ENCODE measurements at regions not wholly inside any gene's neighbourhood (a gene's known extent, or its start where the extent isn't known, plus 50 kb on each side); places are given as distances from the start of the nearest gene placed in this dataset.

DNA sequence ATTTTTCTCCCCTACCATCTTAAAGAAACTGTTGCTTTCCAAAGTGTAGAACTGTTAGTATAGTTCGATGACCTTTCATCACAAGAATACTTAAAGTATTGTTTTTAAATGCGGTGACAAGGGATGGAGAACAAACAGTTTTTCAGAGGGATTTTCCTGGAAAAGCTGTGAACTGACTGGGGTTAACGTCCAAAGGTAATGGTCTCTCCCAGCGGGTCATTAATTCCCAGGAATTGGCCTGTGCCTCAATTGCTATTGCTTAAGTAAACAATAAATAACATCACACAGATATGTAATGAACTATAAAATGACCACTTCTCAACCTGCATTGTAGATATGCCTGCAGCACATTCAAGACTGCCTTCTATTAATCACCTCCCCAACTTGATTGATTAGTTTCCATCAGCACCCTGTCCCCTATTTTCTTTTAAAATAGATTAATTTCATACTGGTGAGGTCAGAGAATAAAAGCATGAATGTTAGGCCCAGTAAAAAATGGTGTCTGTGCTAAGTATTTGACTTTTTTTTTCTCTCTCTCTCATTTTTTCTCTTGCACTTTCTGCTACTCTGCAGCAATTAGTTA, 268.2 kb downstream of the SAMD5 start:
- Histone ChIP-seq H3K9me2 (ENCODE audit: insufficient read depth) (no peaks in the 10 kb centered on the region), H3K4me3 (replicated peaks in 1 of 2; ENCODE audit: low read depth in 1 of 2, low read length in 2 of 2) (no peak overlapping the region), H3K4me2 (ENCODE audit: low read length) (no peak overlapping the region), H3K79me2 (ENCODE audit: insufficient read depth, low read length) (no peaks in the 10 kb centered on the region), H3K36me3 (ENCODE audit: control insufficient read depth in 1 of 2, insufficient read depth in 2 of 2, low read length in 2 of 2) (no peaks in the 10 kb centered on the region), H3K4me1 (ENCODE audit: control insufficient read depth in 1 of 2, insufficient read depth in 2 of 2, low read length in 2 of 2) (no peaks in the 10 kb centered on the region), H4K20me1 (ENCODE audit: insufficient read depth) (no peaks in the 10 kb centered on the region), H3K27ac (ENCODE audit: low read depth, low read length) (no peak overlapping the region), H2AFZ (ENCODE audit: low read depth, low read length, poor library complexity, severe bottlenecking) (no peak overlapping the region), H3K9ac (ENCODE audit: low read length) (no peak overlapping the region), H3K9me3 (ENCODE audit: control insufficient read depth in 1 of 2, insufficient read depth in 1 of 2, low read depth in 1 of 2, low read length in 2 of 2) (no peaks in the 10 kb centered on the region), H3K27me3 (ENCODE audit: insufficient read depth, low read length) (no peaks in the 10 kb centered on the region)
- POLR2A ChIA-PET = no interaction called here
- RAD21 ChIA-PET (ENCODE audit: low non-redundant PET in 1 of 2, low total read pairs in 2 of 2, uncharacterized antibody in 2 of 2, unreplicated experiment in 2 of 2) = no interaction called here
- intact Hi-C loops (cut with micrococcal nuclease) = no loop called here
- no TSS peak for BruUV-seq (replicated peaks)
- ATAC-seq (no peak), DNase-seq (ENCODE audit: low read depth, low spot score) (no peak)
- no peak for TF ChIP-seq POLR2AphosphoS5 (IDR thresholded peaks at IDR 0.05; ENCODE audit: low read depth, low read length)
- CTCF ChIA-PET = interaction anchor here (0.9 kb wide), 1 partner anchor 270 kb away, joined by 3 read pairs; no protein-coding TSS in a partner anchor

DNA sequence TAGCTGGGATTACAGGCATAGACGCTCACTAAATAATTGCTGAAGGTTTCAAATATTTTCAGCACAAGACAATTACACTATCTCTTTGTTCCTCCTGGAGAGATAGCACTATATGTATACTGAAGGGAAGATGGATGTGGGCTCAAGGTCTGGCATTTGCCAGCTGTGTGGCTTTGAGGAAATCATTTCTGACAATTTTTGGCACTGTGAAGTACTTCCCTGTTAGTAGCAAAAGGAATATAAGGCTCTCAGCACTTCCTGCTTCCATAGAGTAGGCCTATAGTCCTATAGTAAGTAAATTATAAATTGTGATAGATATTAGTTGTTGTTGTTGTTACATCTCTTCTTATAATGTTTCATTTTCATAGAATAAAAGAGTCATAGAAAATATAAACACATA, 271.1 kb downstream of the SAMD5 start:
- CTCF ChIA-PET = interaction anchor here (1.6 kb wide), 1 partner anchor 10 kb away, joined by 3 read pairs; no protein-coding TSS in a partner anchor
- BruUV-seq (replicated peaks) = no TSS peak

More for the DNA sequence above, 271.1 kb downstream of the SAMD5 start:
- Histone ChIP-seq H3K9me3 (ENCODE audit: control insufficient read depth in 1 of 2, insufficient read depth in 1 of 2, low read depth in 1 of 2, low read length in 2 of 2) (no peaks in the 10 kb centered on the region), H3K27me3 (ENCODE audit: insufficient read depth, low read length) (no peaks in the 10 kb centered on the region), H3K9ac (ENCODE audit: low read length) (no peak overlapping the region), H2AFZ (ENCODE audit: low read depth, low read length, poor library complexity, severe bottlenecking) (no peak overlapping the region), H3K9me2 (ENCODE audit: insufficient read depth) (no peaks in the 10 kb centered on the region), H3K4me2 (ENCODE audit: low read length) (no peak overlapping the region), H3K79me2 (ENCODE audit: insufficient read depth, low read length) (no peaks in the 10 kb centered on the region), H4K20me1 (ENCODE audit: insufficient read depth) (no peaks in the 10 kb centered on the region), H3K36me3 (ENCODE audit: control insufficient read depth in 1 of 2, insufficient read depth in 2 of 2, low read length in 2 of 2) (no peaks in the 10 kb centered on the region), H3K27ac (ENCODE audit: low read depth, low read length) (no peak overlapping the region), H3K4me1 (ENCODE audit: control insufficient read depth in 1 of 2, insufficient read depth in 2 of 2, low read length in 2 of 2) (no peaks in the 10 kb centered on the region), H3K4me3 (replicated peaks in 1 of 2; ENCODE audit: low read depth in 1 of 2, low read length in 2 of 2) (no peak overlapping the region)
- no peak for ATAC-seq
- POLR2A ChIA-PET = no interaction called here
- RAD21 ChIA-PET (ENCODE audit: low non-redundant PET in 1 of 2, low total read pairs in 2 of 2, uncharacterized antibody in 2 of 2, unreplicated experiment in 2 of 2) = no interaction called here
- TF ChIP-seq ZNF274 (IDR thresholded peaks at IDR 0.05; ENCODE audit: low read depth, low read length) (no peak), EZH2 (IDR thresholded peaks at IDR 0.05) (no peak), POLR2AphosphoS5 (IDR thresholded peaks at IDR 0.05; ENCODE audit: low read depth, low read length) (no peak), ZFX (IDR thresholded peaks at IDR 0.05) (no peak), JUND (IDR thresholded peaks at IDR 0.05) (no peak), SIN3A (IDR thresholded peaks at IDR 0.05; ENCODE audit: low read depth) (no peak), FOSL1 (IDR thresholded peaks at IDR 0.05; ENCODE audit: low read depth) (no peak), CEBPB (IDR thresholded peaks at IDR 0.05; ENCODE audit: low read depth) (no peak), ELF1 (IDR thresholded peaks at IDR 0.05; ENCODE audit: borderline replicate concordance, low read depth) (no peak), SRF (IDR thresholded peaks at IDR 0.05; ENCODE audit: low read depth) (no peak), RAD21 (IDR thresholded peaks at IDR 0.05; ENCODE audit: low read depth) (no peak), YY1 (IDR thresholded peaks at IDR 0.05; ENCODE audit: extremely low read depth, insufficient replicate concordance, low read depth, low read length) (no peak), TCF7L2 (IDR thresholded peaks at IDR 0.05; ENCODE audit: borderline replicate concordance, extremely low read depth, insufficient read depth, insufficient read length) (no peak)
- TF ChIP-seq, protein P1, sequence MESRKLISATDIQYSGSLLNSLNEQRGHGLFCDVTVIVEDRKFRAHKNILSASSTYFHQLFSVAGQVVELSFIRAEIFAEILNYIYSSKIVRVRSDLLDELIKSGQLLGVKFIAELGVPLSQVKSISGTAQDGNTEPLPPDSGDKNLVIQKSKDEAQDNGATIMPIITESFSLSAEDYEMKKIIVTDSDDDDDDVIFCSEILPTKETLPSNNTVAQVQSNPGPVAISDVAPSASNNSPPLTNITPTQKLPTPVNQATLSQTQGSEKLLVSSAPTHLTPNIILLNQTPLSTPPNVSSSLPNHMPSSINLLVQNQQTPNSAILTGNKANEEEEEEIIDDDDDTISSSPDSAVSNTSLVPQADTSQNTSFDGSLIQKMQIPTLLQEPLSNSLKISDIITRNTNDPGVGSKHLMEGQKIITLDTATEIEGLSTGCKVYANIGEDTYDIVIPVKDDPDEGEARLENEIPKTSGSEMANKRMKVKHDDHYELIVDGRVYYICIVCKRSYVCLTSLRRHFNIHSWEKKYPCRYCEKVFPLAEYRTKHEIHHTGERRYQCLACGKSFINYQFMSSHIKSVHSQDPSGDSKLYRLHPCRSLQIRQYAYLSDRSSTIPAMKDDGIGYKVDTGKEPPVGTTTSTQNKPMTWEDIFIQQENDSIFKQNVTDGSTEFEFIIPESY (IDR thresholded peaks at IDR 0.05; ENCODE audit: extremely low read depth, insufficient replicate concordance, low read length) = no peak
- TF ChIP-seq, protein P2, sequence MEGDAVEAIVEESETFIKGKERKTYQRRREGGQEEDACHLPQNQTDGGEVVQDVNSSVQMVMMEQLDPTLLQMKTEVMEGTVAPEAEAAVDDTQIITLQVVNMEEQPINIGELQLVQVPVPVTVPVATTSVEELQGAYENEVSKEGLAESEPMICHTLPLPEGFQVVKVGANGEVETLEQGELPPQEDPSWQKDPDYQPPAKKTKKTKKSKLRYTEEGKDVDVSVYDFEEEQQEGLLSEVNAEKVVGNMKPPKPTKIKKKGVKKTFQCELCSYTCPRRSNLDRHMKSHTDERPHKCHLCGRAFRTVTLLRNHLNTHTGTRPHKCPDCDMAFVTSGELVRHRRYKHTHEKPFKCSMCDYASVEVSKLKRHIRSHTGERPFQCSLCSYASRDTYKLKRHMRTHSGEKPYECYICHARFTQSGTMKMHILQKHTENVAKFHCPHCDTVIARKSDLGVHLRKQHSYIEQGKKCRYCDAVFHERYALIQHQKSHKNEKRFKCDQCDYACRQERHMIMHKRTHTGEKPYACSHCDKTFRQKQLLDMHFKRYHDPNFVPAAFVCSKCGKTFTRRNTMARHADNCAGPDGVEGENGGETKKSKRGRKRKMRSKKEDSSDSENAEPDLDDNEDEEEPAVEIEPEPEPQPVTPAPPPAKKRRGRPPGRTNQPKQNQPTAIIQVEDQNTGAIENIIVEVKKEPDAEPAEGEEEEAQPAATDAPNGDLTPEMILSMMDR (IDR thresholded peaks at IDR 0.05 in 2 of 3, conservative IDR thresholded peaks at IDR 0.05 in 1 of 3; ENCODE audit: borderline replicate concordance in 1 of 3, insufficient read depth in 1 of 3, low read depth in 2 of 3, low read length in 2 of 3) = no peak
- TF ChIP-seq, protein P3, sequence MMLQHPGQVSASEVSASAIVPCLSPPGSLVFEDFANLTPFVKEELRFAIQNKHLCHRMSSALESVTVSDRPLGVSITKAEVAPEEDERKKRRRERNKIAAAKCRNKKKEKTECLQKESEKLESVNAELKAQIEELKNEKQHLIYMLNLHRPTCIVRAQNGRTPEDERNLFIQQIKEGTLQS (IDR thresholded peaks at IDR 0.05) = no peak
- TF ChIP-seq, protein P4, sequence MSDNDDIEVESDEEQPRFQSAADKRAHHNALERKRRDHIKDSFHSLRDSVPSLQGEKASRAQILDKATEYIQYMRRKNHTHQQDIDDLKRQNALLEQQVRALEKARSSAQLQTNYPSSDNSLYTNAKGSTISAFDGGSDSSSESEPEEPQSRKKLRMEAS (IDR thresholded peaks at IDR 0.05) = no peak
- intact Hi-C loops (cut with micrococcal nuclease) = no loop called here
- no peak for DNase-seq (ENCODE audit: low read depth, low spot score)
